ENCODE measurements at regions not wholly inside any gene's neighbourhood (a gene's known extent, or its start where the extent isn't known, plus 50 kb on each side); places are given as distances from the start of the nearest gene placed in this dataset.

DNA sequence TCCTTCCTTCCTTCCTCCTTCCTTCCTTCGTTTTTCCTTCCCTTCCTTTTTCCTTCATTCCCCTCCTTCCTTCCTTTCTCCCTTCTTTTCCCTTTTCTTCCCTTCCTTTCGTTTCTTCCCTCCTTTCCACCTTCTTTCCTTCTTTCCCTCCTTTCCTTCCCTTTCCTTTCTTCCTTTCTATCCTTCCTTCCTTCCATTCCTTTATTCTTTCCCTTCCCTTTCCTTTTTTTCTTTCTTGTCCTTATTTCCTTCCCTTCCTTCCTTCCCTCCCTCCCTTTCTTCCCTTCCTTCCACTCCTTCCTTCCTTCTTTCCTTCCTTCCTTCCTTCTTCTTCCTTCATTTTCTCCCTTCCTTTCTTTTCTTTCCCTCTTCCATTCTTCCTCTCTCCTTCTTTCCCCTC, 394.6 kb downstream of the GABRB3 start:
- Histone ChIP-seq H3K9ac (no peak overlapping the region), H3K4me3 (IDR thresholded peaks at IDR 0.05; ENCODE audit: insufficient read depth, low read depth, low read length) (no peak overlapping the region), H3K36me3 (ENCODE audit: insufficient read depth) (no peaks in the 10 kb centered on the region), H3K27ac (no peak overlapping the region), H3K27me3 (ENCODE audit: insufficient read depth, low read depth) (no peaks in the 10 kb centered on the region), H3K4me2 (no peak overlapping the region), H2AFZ (ENCODE audit: low read depth) (no peak overlapping the region), H4K20me1 (ENCODE audit: insufficient read depth) (no peaks in the 10 kb centered on the region), H3K4me1 (ENCODE audit: low read depth, poor library complexity, severe bottlenecking) (no peaks in the 10 kb centered on the region), H3K79me2 (ENCODE audit: insufficient read depth, low read depth) (no peaks in the 10 kb centered on the region)
- TF ChIP-seq CTCF (conservative IDR thresholded peaks at IDR 0.05; ENCODE audit: low read depth, low read length), result no peak

DNA sequence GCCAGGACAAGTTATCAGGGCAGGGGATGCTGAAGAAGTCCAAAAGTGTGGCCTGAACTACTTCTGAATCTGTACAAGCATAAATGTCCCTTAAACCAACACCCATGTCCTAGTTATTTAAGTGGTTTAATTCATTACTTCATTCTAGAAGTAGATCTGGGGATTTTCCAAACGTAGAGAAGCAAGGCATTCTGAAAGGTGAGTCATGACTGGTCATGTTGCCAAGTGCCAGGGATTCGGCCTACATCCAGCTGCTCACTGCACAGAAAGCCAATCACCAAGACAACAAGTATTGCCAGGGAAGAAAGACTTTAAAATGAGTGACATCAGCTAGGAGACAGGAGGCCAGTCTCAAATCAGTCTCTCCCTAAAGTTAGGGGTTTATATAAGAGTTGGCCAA, 396.6 kb downstream of the GABRB3 start:
- no peak overlapping the region for H3K9ac ChIP-seq
- TF ChIP-seq CTCF (conservative IDR thresholded peaks at IDR 0.05; ENCODE audit: low read depth, low read length), result no peak
- H3K4me3 ChIP-seq (IDR thresholded peaks at IDR 0.05; ENCODE audit: insufficient read depth, low read depth, low read length), result no peak overlapping the region
- no peaks in the 10 kb centered on the region for H3K36me3 ChIP-seq (ENCODE audit: insufficient read depth)
- H3K27ac ChIP-seq, result no peak overlapping the region
- no peak overlapping the region for H3K4me2 ChIP-seq
- H3K4me1 ChIP-seq (ENCODE audit: low read depth, poor library complexity, severe bottlenecking), result no peaks in the 10 kb centered on the region
- no peaks in the 10 kb centered on the region for H4K20me1 ChIP-seq (ENCODE audit: insufficient read depth)
- H3K79me2 ChIP-seq (ENCODE audit: insufficient read depth, low read depth), result no peaks in the 10 kb centered on the region
- H2AFZ ChIP-seq (ENCODE audit: low read depth), result no peak overlapping the region
- H3K27me3 ChIP-seq (ENCODE audit: insufficient read depth, low read depth), result no peaks in the 10 kb centered on the region

DNA sequence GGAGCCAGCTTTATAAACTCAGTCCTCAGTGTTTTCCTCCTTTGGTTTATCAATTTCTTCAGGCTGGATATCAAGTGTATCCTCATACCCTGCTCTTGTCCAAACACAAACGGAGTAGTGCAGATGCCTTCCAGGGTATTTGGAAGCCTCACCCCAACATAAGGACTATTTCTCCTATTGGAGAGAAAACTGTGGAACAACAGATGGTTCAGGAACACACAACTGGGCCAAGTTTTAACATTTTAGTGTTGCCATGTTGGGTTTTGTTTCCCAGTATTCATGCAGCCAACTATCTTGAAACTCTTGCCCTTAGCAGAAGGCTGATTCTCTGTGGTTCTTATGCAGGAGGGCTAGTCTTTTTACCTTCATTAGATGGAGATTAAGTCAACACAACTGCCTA, 398.1 kb downstream of the GABRB3 start:
- Histone ChIP-seq H3K4me2 (no peak overlapping the region), H3K4me1 (ENCODE audit: low read depth, poor library complexity, severe bottlenecking) (no peaks in the 10 kb centered on the region), H3K4me3 (IDR thresholded peaks at IDR 0.05; ENCODE audit: insufficient read depth, low read depth, low read length) (no peak overlapping the region), H3K27ac (no peak overlapping the region), H3K79me2 (ENCODE audit: insufficient read depth, low read depth) (no peaks in the 10 kb centered on the region), H2AFZ (ENCODE audit: low read depth) (no peak overlapping the region), H3K27me3 (ENCODE audit: insufficient read depth, low read depth) (no peaks in the 10 kb centered on the region), H3K36me3 (ENCODE audit: insufficient read depth) (no peaks in the 10 kb centered on the region), H3K9ac (no peak overlapping the region), H4K20me1 (ENCODE audit: insufficient read depth) (no peaks in the 10 kb centered on the region)
- no peak for TF ChIP-seq CTCF (conservative IDR thresholded peaks at IDR 0.05; ENCODE audit: low read depth, low read length)

GRCh38 chr15:26372706-26373105, 400.2 kb downstream of the GABRB3 start:
- no peak for TF ChIP-seq CTCF (conservative IDR thresholded peaks at IDR 0.05; ENCODE audit: low read depth, low read length)
- no peak overlapping the region for H2AFZ ChIP-seq (ENCODE audit: low read depth)
- no peaks in the 10 kb centered on the region for H3K79me2 ChIP-seq (ENCODE audit: insufficient read depth, low read depth)
- no peak overlapping the region for H3K27ac ChIP-seq
- no peaks in the 10 kb centered on the region for H3K4me1 ChIP-seq (ENCODE audit: low read depth, poor library complexity, severe bottlenecking)
- no peak overlapping the region for H3K4me3 ChIP-seq (IDR thresholded peaks at IDR 0.05; ENCODE audit: insufficient read depth, low read depth, low read length)
- no peaks in the 10 kb centered on the region for H3K27me3 ChIP-seq (ENCODE audit: insufficient read depth, low read depth)
- H3K9ac ChIP-seq, result no peak overlapping the region
- H3K4me2 ChIP-seq, result no peak overlapping the region
- H3K36me3 ChIP-seq (ENCODE audit: insufficient read depth), result no peaks in the 10 kb centered on the region
- no peaks in the 10 kb centered on the region for H4K20me1 ChIP-seq (ENCODE audit: insufficient read depth)

- Histone ChIP-seq H3K4me1 (ENCODE audit: low read depth, poor library complexity, severe bottlenecking) (no peaks in the 10 kb centered on the region), H3K9ac (no peak overlapping the region), H4K20me1 (ENCODE audit: insufficient read depth) (no peaks in the 10 kb centered on the region), H3K4me2 (no peak overlapping the region), H3K27me3 (ENCODE audit: insufficient read depth, low read depth) (no peaks in the 10 kb centered on the region), H3K79me2 (ENCODE audit: insufficient read depth, low read depth) (no peaks in the 10 kb centered on the region), H3K4me3 (IDR thresholded peaks at IDR 0.05; ENCODE audit: insufficient read depth, low read depth, low read length) (no peak overlapping the region), H3K27ac (no peak overlapping the region), H3K36me3 (ENCODE audit: insufficient read depth) (no peaks in the 10 kb centered on the region), H2AFZ (ENCODE audit: low read depth) (no peak overlapping the region)
- no peak for TF ChIP-seq CTCF (conservative IDR thresholded peaks at IDR 0.05; ENCODE audit: low read depth, low read length)
Measured at GRCh38 chr15:26365077-26365476, 407.8 kb downstream of the GABRB3 start.
